ENCODE measurements at regions not wholly inside any gene's neighbourhood (a gene's known extent, or its start where the extent isn't known, plus 50 kb on each side); places are given as distances from the start of the nearest gene placed in this dataset.

DNA sequence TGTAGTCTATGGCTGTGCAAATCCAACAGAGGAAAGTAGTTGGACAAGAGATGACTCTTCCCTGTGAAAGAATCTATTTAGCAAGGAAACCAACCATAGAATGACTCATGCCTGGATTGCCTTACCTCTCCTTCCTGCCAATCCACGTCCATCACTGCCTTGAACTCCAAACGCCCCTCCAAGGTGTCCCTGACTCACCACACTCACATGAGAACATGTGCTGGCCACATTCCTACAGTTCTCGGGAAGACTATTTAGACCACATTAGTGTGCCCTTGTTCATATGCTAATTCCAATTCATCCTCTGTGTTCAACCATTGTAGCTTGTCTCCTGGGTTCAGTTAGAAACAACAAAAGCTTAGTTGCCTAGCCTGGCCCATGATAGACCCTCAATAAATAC lies 157.3 kb downstream of the SLC30A10 start:
- no peak for TF ChIP-seq POLR2A (IDR thresholded peaks at IDR 0.05; ENCODE audit: low read depth, low read length)
- TF ChIP-seq POLR2AphosphoS5 (IDR thresholded peaks at IDR 0.05; ENCODE audit: low read depth, low read length), result no peak
